ENCODE measurements at regions not wholly inside any gene's neighbourhood (a gene's known extent, or its start where the extent isn't known, plus 50 kb on each side); places are given as distances from the start of the nearest gene placed in this dataset.

DNA sequence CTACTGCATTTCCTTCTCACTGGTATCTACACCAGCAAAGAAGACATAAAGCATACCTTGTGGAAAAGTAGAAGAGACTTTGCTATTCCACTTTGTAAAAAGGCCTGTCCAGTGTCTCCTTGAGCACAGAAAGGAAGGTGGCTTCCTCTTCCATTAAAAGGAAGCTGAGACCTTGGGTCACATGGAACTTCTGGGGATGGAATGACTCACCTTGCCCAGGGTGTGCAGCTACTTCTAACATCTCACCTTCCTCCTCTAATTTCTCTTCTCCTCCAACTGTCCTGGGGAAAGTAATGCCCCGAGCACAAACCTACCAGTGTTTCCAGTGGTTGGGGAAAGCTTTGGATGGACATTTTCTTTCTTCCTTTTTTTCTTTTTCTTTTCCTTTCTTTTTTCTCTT, 848.8 kb upstream of the MAP3K7 start:
- no peak for DNase-seq (ENCODE audit: low spot score)
- ATAC-seq (ENCODE audit: low FRiP score) = no peak
- TF ChIP-seq, protein P1, sequence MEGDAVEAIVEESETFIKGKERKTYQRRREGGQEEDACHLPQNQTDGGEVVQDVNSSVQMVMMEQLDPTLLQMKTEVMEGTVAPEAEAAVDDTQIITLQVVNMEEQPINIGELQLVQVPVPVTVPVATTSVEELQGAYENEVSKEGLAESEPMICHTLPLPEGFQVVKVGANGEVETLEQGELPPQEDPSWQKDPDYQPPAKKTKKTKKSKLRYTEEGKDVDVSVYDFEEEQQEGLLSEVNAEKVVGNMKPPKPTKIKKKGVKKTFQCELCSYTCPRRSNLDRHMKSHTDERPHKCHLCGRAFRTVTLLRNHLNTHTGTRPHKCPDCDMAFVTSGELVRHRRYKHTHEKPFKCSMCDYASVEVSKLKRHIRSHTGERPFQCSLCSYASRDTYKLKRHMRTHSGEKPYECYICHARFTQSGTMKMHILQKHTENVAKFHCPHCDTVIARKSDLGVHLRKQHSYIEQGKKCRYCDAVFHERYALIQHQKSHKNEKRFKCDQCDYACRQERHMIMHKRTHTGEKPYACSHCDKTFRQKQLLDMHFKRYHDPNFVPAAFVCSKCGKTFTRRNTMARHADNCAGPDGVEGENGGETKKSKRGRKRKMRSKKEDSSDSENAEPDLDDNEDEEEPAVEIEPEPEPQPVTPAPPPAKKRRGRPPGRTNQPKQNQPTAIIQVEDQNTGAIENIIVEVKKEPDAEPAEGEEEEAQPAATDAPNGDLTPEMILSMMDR (IDR thresholded peaks at IDR 0.05) = no peak

DNA sequence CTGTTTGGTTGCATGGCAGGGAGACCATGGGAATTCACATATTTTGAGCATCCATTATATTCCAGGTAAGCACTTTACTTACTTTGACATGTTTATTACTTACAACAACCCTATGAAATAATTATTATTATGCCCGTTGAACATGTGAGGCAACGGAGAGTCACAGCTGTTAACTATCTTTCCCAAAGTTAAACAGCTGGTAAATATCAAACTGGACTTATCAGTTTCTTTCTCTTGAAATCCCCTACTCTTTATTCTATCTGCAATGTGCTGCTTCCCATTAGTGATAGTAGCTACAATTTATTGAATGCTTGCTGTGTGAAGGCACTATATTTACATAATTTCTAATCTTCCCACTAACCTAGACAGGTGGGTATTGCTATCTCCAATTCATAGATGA, 847.7 kb upstream of the MAP3K7 start:
- TF ChIP-seq, protein P1 (IDR thresholded peaks at IDR 0.05) = no peak
- DNase-seq (ENCODE audit: low spot score) = no peak

DNA sequence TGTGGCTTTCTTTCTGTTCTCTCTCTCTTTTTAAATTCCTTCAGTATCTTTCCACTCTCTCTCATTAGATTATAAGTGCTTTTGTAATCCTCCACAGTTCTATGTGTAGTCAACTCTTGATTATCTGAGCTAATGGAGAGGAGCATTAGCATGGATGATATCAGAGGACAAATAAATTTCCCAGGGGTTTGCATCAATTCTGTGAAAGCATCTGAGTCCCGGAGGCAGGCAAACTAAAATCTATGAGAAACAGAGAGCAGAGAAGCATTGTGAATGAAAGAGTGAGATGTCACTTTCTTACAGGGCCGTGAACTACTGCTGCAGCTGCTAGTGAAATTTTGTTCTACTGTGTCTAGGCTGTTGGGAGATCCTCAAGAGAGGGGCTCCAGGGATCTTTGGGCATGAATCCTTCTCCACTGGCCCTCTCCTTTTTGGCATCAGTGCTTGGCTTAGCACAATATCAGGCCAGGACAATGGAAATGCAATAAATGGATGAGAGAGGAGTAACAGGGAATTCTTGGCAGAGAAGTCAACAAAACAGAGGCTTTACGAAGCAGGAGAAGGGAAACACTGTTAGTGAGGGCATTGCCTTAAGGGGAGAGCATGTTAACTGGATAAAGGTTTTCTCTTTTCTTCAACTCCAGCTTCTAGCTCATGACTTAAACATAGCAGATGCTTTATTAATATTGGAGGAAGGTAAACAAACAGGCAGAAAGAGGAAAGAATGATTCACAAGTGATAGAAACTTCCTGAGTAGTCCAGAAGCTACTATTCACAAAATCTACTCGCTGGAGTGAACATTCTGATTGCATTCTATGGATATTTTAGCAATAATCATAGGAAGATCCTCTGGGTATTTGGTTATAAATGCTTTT, 847.0 kb upstream of the MAP3K7 start:
- no peak for ATAC-seq (ENCODE audit: low FRiP score)
- TF ChIP-seq, protein P1 (IDR thresholded peaks at IDR 0.05) = no peak
- no peak for DNase-seq (ENCODE audit: low spot score)

More for the DNA sequence above, 847.7 kb upstream of the MAP3K7 start:
- ATAC-seq (ENCODE audit: low FRiP score) = no peak

DNA sequence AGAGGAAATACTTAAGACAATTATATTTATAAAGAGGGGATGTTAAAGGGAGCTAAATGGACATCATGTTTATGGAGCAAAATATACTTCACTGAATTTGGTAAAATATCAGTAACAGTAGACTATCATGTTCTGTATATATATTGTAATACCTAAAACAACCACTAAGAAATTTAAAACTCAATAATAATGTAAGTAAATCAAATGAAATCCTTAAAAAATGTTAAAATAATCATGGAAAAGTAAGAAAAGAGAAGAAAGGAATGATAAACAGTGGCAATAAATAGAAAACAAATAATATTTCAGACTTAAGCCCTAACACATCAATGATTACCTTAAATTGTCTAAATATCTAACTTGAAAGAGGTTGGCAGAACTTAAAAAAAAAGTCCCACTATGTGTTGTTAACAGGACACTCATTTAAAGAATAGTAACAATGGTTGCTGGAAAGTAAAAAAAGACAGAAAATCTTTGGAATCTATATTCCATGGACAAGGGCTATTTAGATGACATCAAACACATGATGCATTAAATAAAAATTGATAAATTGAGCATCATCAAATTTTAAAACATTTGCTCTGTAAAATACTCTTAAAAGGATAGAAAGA, 842.2 kb upstream of the MAP3K7 start:
- DNase-seq (ENCODE audit: low spot score) = no peak
- no peak for ATAC-seq (ENCODE audit: low FRiP score)
- TF ChIP-seq, protein P1 (IDR thresholded peaks at IDR 0.05) = no peak

DNA sequence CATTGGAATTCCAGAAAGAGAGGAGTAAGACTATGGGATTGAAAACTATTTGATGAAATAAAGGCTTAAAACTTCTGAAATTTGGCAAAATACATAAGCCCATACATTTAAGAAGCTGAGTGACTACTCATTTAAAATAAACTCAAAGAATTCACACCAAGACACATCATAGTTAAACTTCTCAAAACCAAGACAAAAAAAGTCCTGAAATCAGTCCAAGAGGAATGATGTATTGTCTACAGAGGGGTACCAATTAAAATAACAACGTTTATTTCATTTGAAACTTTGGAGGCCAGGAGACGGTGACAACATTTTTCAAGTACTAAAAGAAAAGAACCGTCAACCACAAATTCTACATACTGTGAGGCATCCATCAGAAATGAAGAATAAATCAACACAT, 841.4 kb upstream of the MAP3K7 start:
- ATAC-seq (ENCODE audit: low FRiP score) (no peak), DNase-seq (ENCODE audit: low spot score) (no peak)
- TF ChIP-seq, protein P1 (IDR thresholded peaks at IDR 0.05) = no peak

DNA sequence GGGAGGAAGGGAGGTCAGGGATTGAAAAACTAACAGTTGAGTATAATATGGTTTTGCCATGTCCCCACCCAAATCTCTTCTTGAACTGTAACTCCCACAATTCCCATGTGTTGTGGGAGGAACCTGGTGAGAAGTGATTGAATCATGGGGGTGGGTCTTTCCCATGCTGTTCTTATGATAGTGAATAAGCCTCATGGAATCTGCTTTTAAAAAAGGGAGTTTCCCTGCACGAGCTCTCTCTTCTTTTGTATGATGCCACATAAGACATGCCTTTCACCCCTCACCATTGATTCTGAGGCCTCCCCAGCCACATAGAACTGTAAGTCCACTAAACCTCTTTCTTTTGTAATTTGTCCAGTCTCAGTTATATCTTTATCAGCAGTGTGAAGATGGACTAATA, 833.4 kb upstream of the MAP3K7 start:
- TF ChIP-seq, protein P1 (IDR thresholded peaks at IDR 0.05) = no peak
- no peak for ATAC-seq (ENCODE audit: low FRiP score)
- no peak for DNase-seq (ENCODE audit: low spot score)
